Mesenchymal stem cell (in vitro differentiated cells and primary cell): ENCODE measurements at regions not wholly inside any gene's neighbourhood (a gene's known extent, or its start where the extent isn't known, plus 50 kb on each side); places are given as distances from the start of the nearest gene placed in this dataset.

Experiments
- DNase-seq: peaks from one replicate; pipeline ENCODE4 v3.0.0-alpha.2; 2013
- H2AFZ ChIP-seq: one replicate; pipeline ENCODE4 v1.6.1; 2013; ENCODE audit warnings: low read depth, mild to moderate bottlenecking, control low read depth, inconsistent platforms, low read length, moderate library complexity
- H2AK5ac ChIP-seq: 2 replicates; pipeline ENCODE4 v1.6.1; 2013; ENCODE audit warnings: low read length, moderate library complexity, mild to moderate bottlenecking, inconsistent platforms; ENCODE audit not compliant: severe bottlenecking
- H2BK120ac ChIP-seq: one replicate; pipeline ENCODE4 v1.6.1; 2013; ENCODE audit warnings: low read depth, mild to moderate bottlenecking, inconsistent platforms, low read length, moderate library complexity
- H2BK12ac ChIP-seq, 2 experiments: one replicate each; pipeline ENCODE4 v1.6.1; 2013; ENCODE audit warnings: inconsistent platforms in 2 of 2, low read length in 2 of 2, mild to moderate bottlenecking in 2 of 2, moderate library complexity in 2 of 2, control low read depth in 1 of 2
- H2BK15ac ChIP-seq: one replicate; pipeline ENCODE4 v1.6.1; 2013; ENCODE audit warnings: mild to moderate bottlenecking, low read depth, inconsistent platforms; ENCODE audit not compliant: poor library complexity, severe bottlenecking
- H2BK5ac ChIP-seq: 2 replicates; pipeline ENCODE4 v1.6.1; 2013; ENCODE audit warnings: low read depth, mild to moderate bottlenecking, low read length, control low read depth, inconsistent platforms; ENCODE audit not compliant: poor library complexity, severe bottlenecking
- H3K14ac ChIP-seq, 2 experiments: one replicate each; pipeline ENCODE4 v1.6.1; 2013; ENCODE audit warnings: inconsistent platforms in 2 of 2, low read length in 2 of 2, control low read depth in 1 of 2, mild to moderate bottlenecking in 1 of 2, moderate library complexity in 1 of 2
- H3K18ac ChIP-seq, 2 experiments: one replicate each; pipeline ENCODE4 v1.6.1; 2013; ENCODE audit warnings: inconsistent platforms in 2 of 2, low read length in 2 of 2, control low read depth in 1 of 2, low read depth in 1 of 2, mild to moderate bottlenecking in 1 of 2
- H3K23ac ChIP-seq, 2 experiments: one replicate each; pipeline ENCODE4 v1.6.1; 2013; ENCODE audit warnings: inconsistent platforms in 2 of 2, low read length in 2 of 2, mild to moderate bottlenecking in 2 of 2, moderate library complexity in 2 of 2, control low read depth in 1 of 2
- H3K27ac ChIP-seq: 2 replicates; pipeline ENCODE4 v1.5.1; 2013; ENCODE audit warnings: mild to moderate bottlenecking, moderate library complexity, low read length, control low read depth, inconsistent platforms; ENCODE audit not compliant: poor library complexity, severe bottlenecking
- H3K27me3 ChIP-seq, 2 experiments: 2 replicates each; pipeline versions ENCODE4 v1.6.1 to v1.7.0; 2013; ENCODE audit warnings: low read length in 2 of 2, mild to moderate bottlenecking in 2 of 2, moderate library complexity in 2 of 2, control low read depth in 1 of 2, inconsistent platforms in 1 of 2; ENCODE audit not compliant: control insufficient read depth in 1 of 2, insufficient read depth in 1 of 2
- H3K36me3 ChIP-seq, 2 experiments: 2 replicates each; pipeline versions ENCODE4 v1.6.1 to v1.7.0; 2013; ENCODE audit warnings: low read length in 2 of 2, control low read depth in 1 of 2, inconsistent platforms in 1 of 2, low read depth in 1 of 2, mild to moderate bottlenecking in 1 of 2; ENCODE audit not compliant: insufficient read depth in 2 of 2, control insufficient read depth in 1 of 2
- H3K4ac ChIP-seq, 2 experiments: one replicate each; pipeline ENCODE4 v1.6.1; 2013; ENCODE audit warnings: inconsistent platforms in 2 of 2, low read length in 2 of 2, mild to moderate bottlenecking in 2 of 2, moderate library complexity in 2 of 2, control low read depth in 1 of 2, low read depth in 1 of 2
- H3K4me1 ChIP-seq: 2 replicates; pipeline ENCODE4 v1.6.1; 2013; ENCODE audit warnings: low read depth, low read length, control low read depth; ENCODE audit not compliant: control insufficient read depth, insufficient read depth
- H3K4me2 ChIP-seq: 2 replicates; pipeline ENCODE4 v1.6.1; 2013; ENCODE audit warnings: low read length, mild to moderate bottlenecking, inconsistent platforms; ENCODE audit not compliant: poor library complexity, severe bottlenecking
- H3K4me3 ChIP-seq, 2 experiments: 2 replicates each; pipeline versions ENCODE4 v1.5.1 to v1.7.0; 2013; ENCODE audit warnings: low read length in 2 of 2, mild to moderate bottlenecking in 2 of 2, control low read depth in 1 of 2, low read depth in 1 of 2; ENCODE audit not compliant: insufficient read depth in 1 of 2
- H3K79me1 ChIP-seq: replicated peaks from 2 replicates; pipeline ENCODE4 v1.6.1; 2013; ENCODE audit warnings: mild to moderate bottlenecking, control low read depth, low read length, inconsistent platforms; ENCODE audit not compliant: poor library complexity, severe bottlenecking
- H3K9ac ChIP-seq: 2 replicates; pipeline ENCODE4 v1.7.0; 2013; ENCODE audit warnings: mild to moderate bottlenecking, low read length, moderate library complexity
- H3K9me3 ChIP-seq: 2 replicates; pipeline ENCODE4 v1.7.0; 2013; ENCODE audit warnings: mild to moderate bottlenecking, low read length; ENCODE audit not compliant: control insufficient read depth
- H4K8ac ChIP-seq: one replicate; pipeline ENCODE4 v1.6.1; 2013; ENCODE audit warnings: inconsistent platforms, mild to moderate bottlenecking, low read length, moderate library complexity
- H4K91ac ChIP-seq: one replicate; pipeline ENCODE4 v1.6.1; 2013; ENCODE audit warnings: mild to moderate bottlenecking, low read length, inconsistent platforms
- WGBS: methylation state at CpG from one replicate; pipeline ENCODE4 v1.1.7; 2013; ENCODE audit warnings: mixed read lengths; 5-methylcytosine and 5-hydroxymethylcytosine counted together

DNA sequence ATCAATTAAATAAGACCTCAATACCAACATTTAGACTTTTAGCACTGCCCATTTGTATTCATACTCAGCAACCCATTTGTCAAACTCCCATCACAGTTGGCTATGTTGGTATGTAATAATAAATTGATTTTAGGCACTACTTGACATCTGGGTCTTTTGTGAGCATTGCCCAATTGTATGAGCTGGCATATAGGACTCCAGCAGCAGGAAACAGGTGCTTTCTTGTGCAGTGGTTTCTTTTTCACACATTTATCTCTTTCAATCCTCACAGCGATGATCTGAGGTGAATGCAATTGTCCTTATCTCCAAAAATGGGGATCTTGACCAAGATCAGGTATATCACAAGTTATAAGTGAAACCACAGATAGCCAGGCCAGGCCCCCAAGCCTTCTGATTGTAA, 96.9 kb upstream of the OXGR1 start:
- Histone ChIP-seq H3K4me1 (no peaks in the 10 kb centered on the region), H2BK15ac (no peak overlapping the region), H2AK5ac (no peak overlapping the region), H2BK12ac (no peak overlapping the region), H3K27ac (no peak overlapping the region), H4K8ac (no peak overlapping the region), H2BK5ac (no peak overlapping the region), H3K36me3 (no peaks in the 10 kb centered on the region), H2AFZ (no peak overlapping the region), H3K27me3 (no peaks in the 10 kb centered on the region), H3K4ac (no peak overlapping the region), H3K9me3 (peaks cover 3% of the 10 kb centered on the region), H3K14ac (no peak overlapping the region), H3K9ac (no peak overlapping the region), H2BK120ac (no peak overlapping the region), H3K4me3 (no peak overlapping the region), H3K79me1 (no peaks in the 10 kb centered on the region), H4K91ac (no peak overlapping the region), H3K23ac (no peak overlapping the region), H3K4me2 (no peak overlapping the region), H3K18ac (no peak overlapping the region)
- no CpG with 5 or more reads among the region's 1 CpG for WGBS
- no peak for DNase-seq

DNA sequence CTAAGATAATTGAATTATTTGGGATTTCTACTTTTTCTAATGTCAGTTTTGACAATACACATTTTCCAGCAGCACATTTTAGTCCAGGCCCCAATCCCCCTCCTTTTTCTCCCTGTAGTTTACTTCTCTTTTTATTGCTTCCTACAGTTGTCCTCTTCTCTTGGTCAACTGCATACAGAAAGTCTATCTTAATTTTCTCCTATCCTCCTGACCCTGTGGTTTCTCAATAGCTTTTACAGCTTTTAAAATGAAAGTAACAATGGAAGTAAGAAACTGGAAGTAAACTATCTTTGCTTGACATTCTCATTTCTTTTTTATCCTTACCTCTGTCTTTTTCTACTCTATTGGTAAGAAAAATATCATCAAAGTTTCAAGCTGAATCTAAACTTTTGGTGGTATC, 106.5 kb upstream of the OXGR1 start:
- Histone ChIP-seq H3K27ac (no peak overlapping the region), H4K8ac (no peak overlapping the region), H2AFZ (no peak overlapping the region), H4K91ac (no peak overlapping the region), H3K79me1 (no peaks in the 10 kb centered on the region), H2BK120ac (no peak overlapping the region), H3K9ac (no peak overlapping the region), H3K14ac (no peak overlapping the region), H3K4ac (no peak overlapping the region), H3K9me3 (no peaks in the 10 kb centered on the region), H2AK5ac (no peak overlapping the region), H3K4me1 (no peaks in the 10 kb centered on the region), H2BK5ac (no peak overlapping the region), H3K27me3 (no peaks in the 10 kb centered on the region), H3K36me3 (no peaks in the 10 kb centered on the region), H2BK12ac (no peak overlapping the region), H3K4me2 (no peak overlapping the region), H3K18ac (no peak overlapping the region), H3K23ac (no peak overlapping the region), H2BK15ac (no peak overlapping the region), H3K4me3 (no peak overlapping the region)
- DNase-seq = no peak

DNA sequence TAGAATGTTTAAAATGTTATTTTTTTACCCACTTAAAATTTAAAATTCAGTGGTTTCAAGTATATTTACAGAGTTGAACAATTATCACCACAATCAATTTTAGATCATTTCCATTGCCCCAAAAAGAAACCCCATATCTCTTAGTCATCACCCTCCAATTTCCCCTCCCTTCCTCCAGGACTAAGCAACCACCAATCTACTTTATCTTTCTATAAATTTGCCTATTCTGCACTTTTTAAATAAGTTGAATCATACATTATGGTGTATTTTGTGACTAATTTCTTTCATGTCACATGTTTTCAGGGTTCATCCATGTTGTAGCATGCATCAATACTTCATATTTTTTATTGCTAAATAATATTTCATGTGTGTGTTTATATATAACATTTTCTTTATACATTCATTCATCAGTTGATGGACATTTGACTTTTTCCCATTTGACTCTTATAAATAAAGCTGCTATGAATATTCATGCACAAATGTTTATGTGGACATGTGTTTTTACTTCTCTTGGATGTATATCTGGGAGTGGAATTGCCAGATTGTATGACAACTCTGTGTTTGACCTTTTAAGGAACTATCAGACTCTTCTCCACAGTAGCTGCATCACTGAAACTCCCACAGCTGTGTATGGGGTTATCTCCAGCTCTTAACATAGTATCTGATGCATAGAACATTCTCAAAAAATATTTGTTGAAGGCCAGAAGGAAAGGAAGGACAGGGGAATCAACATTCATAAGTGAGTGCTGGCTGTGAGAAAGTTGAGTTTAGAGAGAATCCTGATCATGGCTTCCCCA, 107.8 kb upstream of the OXGR1 start:
- Histone ChIP-seq H3K27me3 (no peaks in the 10 kb centered on the region), H3K18ac (no peak overlapping the region), H3K23ac (no peak overlapping the region), H3K14ac (no peak overlapping the region), H3K9ac (no peak overlapping the region), H3K27ac (no peak overlapping the region), H3K4me2 (no peak overlapping the region), H2AK5ac (no peak overlapping the region), H2BK120ac (no peak overlapping the region), H2BK12ac (no peak overlapping the region), H4K8ac (no peak overlapping the region), H4K91ac (no peak overlapping the region), H3K9me3 (no peaks in the 10 kb centered on the region), H3K4me3 (no peak overlapping the region), H3K4me1 (no peaks in the 10 kb centered on the region), H3K36me3 (no peaks in the 10 kb centered on the region), H3K79me1 (no peaks in the 10 kb centered on the region), H2BK5ac (no peak overlapping the region), H3K4ac (no peak overlapping the region), H2AFZ (no peak overlapping the region), H2BK15ac (no peak overlapping the region)
- no peak for DNase-seq

DNA sequence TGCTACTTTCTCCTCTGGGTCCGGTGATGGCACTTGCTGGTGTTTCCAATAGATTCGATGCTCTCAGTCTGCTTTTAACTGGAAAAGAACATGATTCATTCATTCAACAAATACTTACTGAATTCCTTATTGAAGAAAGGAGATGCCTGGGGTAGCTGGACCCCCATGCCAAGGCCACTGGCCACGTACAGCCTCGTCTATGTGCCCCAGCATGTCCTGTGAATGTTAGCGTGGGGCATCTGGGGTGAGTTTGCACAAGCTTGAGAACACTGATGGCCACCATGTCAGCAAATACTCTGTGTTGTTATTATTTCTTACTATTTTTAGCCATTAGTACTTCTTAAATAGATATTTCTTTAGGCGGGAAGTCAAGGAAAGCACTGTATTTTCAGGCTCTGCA, 112.0 kb upstream of the OXGR1 start:
- Histone ChIP-seq H3K4ac (no peak overlapping the region), H3K4me3 (no peak overlapping the region), H4K91ac (no peak overlapping the region), H2BK12ac (no peak overlapping the region), H2BK120ac (no peak overlapping the region), H2AK5ac (no peak overlapping the region), H2BK5ac (no peak overlapping the region), H3K9me3 (no peaks in the 10 kb centered on the region), H3K18ac (no peak overlapping the region), H3K27ac (no peak overlapping the region), H2BK15ac (no peak overlapping the region), H3K27me3 (no peaks in the 10 kb centered on the region), H2AFZ (no peak overlapping the region), H3K4me2 (no peak overlapping the region), H3K23ac (no peak overlapping the region), H3K9ac (no peak overlapping the region), H3K4me1 (peaks cover 9% of the 10 kb centered on the region), H3K14ac (no peak overlapping the region), H3K79me1 (no peaks in the 10 kb centered on the region), H3K36me3 (no peaks in the 10 kb centered on the region), H4K8ac (no peak overlapping the region)
- 75% methylated on average over 5 of the region's 6 CpGs for WGBS
- no peak for DNase-seq
